ENCODE measurements at regions not wholly inside any gene's neighbourhood (a gene's known extent, or its start where the extent isn't known, plus 50 kb on each side); places are given as distances from the start of the nearest gene placed in this dataset.

DNA sequence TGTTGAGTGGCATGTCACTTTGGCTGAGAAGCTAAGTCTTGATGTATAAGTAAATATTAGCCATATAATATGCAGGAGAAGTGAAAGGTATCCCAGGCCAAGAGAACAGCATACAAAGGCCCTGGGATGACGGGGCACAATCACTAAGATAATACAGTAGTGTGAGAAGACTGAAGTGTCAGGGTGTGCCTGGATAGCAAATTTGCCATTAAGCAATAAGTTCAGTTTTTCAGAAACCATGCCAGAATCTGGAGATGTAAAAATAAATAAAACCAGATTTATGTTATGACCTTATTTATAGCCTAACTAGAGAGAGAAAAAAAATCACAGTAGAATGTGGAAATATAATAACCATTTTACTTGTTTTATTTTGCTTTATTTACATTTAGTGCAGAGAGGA is 1858.7 kb upstream of the CELF4 start:
- H3K4me1 Mint-ChIP-seq = no peaks in the 10 kb centered on the region
- no peak overlapping the region for H3K4me3 ChIP-seq
- H3K36me3 ChIP-seq (ENCODE audit: insufficient read depth) = no peaks in the 10 kb centered on the region
- TF ChIP-seq, protein P1, sequence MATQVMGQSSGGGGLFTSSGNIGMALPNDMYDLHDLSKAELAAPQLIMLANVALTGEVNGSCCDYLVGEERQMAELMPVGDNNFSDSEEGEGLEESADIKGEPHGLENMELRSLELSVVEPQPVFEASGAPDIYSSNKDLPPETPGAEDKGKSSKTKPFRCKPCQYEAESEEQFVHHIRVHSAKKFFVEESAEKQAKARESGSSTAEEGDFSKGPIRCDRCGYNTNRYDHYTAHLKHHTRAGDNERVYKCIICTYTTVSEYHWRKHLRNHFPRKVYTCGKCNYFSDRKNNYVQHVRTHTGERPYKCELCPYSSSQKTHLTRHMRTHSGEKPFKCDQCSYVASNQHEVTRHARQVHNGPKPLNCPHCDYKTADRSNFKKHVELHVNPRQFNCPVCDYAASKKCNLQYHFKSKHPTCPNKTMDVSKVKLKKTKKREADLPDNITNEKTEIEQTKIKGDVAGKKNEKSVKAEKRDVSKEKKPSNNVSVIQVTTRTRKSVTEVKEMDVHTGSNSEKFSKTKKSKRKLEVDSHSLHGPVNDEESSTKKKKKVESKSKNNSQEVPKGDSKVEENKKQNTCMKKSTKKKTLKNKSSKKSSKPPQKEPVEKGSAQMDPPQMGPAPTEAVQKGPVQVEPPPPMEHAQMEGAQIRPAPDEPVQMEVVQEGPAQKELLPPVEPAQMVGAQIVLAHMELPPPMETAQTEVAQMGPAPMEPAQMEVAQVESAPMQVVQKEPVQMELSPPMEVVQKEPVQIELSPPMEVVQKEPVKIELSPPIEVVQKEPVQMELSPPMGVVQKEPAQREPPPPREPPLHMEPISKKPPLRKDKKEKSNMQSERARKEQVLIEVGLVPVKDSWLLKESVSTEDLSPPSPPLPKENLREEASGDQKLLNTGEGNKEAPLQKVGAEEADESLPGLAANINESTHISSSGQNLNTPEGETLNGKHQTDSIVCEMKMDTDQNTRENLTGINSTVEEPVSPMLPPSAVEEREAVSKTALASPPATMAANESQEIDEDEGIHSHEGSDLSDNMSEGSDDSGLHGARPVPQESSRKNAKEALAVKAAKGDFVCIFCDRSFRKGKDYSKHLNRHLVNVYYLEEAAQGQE (IDR thresholded peaks at IDR 0.05; ENCODE audit: unreplicated experiment) = no peak
- TF ChIP-seq ZNF331 (CRISPR knock-in tag; IDR thresholded peaks at IDR 0.05; ENCODE audit: low read depth) = no peak
- TF ChIP-seq, protein P2, sequence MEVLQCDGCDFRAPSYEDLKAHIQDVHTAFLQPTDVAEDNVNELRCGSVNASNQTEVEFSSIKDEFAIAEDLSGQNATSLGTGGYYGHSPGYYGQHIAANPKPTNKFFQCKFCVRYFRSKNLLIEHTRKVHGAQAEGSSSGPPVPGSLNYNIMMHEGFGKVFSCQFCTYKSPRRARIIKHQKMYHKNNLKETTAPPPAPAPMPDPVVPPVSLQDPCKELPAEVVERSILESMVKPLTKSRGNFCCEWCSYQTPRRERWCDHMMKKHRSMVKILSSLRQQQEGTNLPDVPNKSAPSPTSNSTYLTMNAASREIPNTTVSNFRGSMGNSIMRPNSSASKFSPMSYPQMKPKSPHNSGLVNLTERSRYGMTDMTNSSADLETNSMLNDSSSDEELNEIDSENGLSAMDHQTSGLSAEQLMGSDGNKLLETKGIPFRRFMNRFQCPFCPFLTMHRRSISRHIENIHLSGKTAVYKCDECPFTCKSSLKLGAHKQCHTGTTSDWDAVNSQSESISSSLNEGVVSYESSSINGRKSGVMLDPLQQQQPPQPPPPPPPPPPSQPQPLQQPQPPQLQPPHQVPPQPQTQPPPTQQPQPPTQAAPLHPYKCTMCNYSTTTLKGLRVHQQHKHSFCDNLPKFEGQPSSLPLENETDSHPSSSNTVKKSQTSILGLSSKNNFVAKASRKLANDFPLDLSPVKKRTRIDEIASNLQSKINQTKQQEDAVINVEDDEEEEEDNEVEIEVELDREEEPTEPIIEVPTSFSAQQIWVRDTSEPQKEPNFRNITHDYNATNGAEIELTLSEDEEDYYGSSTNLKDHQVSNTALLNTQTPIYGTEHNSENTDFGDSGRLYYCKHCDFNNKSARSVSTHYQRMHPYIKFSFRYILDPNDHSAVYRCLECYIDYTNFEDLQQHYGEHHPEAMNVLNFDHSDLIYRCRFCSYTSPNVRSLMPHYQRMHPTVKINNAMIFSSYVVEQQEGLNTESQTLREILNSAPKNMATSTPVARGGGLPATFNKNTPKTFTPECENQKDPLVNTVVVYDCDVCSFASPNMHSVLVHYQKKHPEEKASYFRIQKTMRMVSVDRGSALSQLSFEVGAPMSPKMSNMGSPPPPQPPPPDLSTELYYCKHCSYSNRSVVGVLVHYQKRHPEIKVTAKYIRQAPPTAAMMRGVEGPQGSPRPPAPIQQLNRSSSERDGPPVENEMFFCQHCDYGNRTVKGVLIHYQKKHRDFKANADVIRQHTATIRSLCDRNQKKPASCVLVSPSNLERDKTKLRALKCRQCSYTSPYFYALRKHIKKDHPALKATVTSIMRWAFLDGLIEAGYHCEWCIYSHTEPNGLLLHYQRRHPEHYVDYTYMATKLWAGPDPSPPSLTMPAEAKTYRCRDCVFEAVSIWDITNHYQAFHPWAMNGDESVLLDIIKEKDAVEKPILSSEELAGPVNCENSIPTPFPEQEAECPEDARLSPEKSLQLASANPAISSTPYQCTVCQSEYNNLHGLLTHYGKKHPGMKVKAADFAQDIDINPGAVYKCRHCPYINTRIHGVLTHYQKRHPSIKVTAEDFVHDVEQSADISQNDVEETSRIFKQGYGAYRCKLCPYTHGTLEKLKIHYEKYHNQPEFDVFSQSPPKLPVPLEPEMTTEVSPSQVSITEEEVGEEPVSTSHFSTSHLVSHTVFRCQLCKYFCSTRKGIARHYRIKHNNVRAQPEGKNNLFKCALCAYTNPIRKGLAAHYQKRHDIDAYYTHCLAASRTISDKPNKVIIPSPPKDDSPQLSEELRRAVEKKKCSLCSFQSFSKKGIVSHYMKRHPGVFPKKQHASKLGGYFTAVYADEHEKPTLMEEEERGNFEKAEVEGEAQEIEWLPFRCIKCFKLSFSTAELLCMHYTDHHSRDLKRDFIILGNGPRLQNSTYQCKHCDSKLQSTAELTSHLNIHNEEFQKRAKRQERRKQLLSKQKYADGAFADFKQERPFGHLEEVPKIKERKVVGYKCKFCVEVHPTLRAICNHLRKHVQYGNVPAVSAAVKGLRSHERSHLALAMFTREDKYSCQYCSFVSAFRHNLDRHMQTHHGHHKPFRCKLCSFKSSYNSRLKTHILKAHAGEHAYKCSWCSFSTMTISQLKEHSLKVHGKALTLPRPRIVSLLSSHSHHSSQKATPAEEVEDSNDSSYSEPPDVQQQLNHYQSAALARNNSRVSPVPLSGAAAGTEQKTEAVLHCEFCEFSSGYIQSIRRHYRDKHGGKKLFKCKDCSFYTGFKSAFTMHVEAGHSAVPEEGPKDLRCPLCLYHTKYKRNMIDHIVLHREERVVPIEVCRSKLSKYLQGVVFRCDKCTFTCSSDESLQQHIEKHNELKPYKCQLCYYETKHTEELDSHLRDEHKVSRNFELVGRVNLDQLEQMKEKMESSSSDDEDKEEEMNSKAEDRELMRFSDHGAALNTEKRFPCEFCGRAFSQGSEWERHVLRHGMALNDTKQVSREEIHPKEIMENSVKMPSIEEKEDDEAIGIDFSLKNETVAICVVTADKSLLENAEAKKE (CRISPR knock-in tag; IDR thresholded peaks at IDR 0.05) = no peak
- TF ChIP-seq NANOG (IDR thresholded peaks at IDR 0.05; ENCODE audit: borderline replicate concordance) = no peak
- TF ChIP-seq, protein P3, sequence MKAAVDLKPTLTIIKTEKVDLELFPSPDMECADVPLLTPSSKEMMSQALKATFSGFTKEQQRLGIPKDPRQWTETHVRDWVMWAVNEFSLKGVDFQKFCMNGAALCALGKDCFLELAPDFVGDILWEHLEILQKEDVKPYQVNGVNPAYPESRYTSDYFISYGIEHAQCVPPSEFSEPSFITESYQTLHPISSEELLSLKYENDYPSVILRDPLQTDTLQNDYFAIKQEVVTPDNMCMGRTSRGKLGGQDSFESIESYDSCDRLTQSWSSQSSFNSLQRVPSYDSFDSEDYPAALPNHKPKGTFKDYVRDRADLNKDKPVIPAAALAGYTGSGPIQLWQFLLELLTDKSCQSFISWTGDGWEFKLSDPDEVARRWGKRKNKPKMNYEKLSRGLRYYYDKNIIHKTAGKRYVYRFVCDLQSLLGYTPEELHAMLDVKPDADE (IDR thresholded peaks at IDR 0.05) = no peak
- no peak overlapping the region for H2AFZ ChIP-seq
- peaks cover 13% of the 10 kb centered on the region; the same call in 1 of the 2 replicates for H3K79me2 ChIP-seq (replicated peaks; ENCODE audit: insufficient read depth)
- no peaks in the 10 kb centered on the region for H3K27me3 Mint-ChIP-seq (ENCODE audit: insufficient read depth, low read depth, poor library complexity)
- H3K4me1 ChIP-seq (ENCODE audit: insufficient read depth) = no peaks in the 10 kb centered on the region
- H3K27ac Mint-ChIP-seq = no peak overlapping the region
- H3K4me3 Mint-ChIP-seq = no peak overlapping the region
- DNase-seq (ENCODE audit: low spot score) (no peak), ATAC-seq (no peak)
- H3K27me3 ChIP-seq (ENCODE audit: insufficient read depth) = no peaks in the 10 kb centered on the region
- H3K4me2 ChIP-seq = no peak overlapping the region
- H3F3A ChIP-seq (replicated peaks; ENCODE audit: low read depth) = no peaks in the 10 kb centered on the region
- no peaks in the 10 kb centered on the region for H3K9me3 Mint-ChIP-seq
- H3K36me3 Mint-ChIP-seq (ENCODE audit: low read depth) = no peaks in the 10 kb centered on the region; the same call in 2 of the 3 replicates
- H3K9me2 ChIP-seq (ENCODE audit: insufficient read depth) = peaks cover 19% of the 10 kb centered on the region; the same call in 1 of the 2 replicates
- H4K20me1 ChIP-seq (replicated peaks; ENCODE audit: insufficient read depth) = no peaks in the 10 kb centered on the region
- H3K27ac ChIP-seq (ENCODE audit: low read depth) = no peak overlapping the region

Measured in GM23338 (cell line).